Astrocyte of the cerebellum (primary cell): ENCODE measurements at regions not wholly inside any gene's neighbourhood (a gene's known extent, or its start where the extent isn't known, plus 50 kb on each side); places are given as distances from the start of the nearest gene placed in this dataset.

Experiments used
- DNase-seq: peaks from one replicate; pipeline ENCODE4 v3.0.0-alpha.2; 2011; ENCODE audit warnings: low read depth
- H3K4me3 ChIP-seq: 2 replicates; pipeline ENCODE4 v1.5.1; 2011; ENCODE audit warnings: mild to moderate bottlenecking, low read depth, low read length, moderate library complexity
- in situ Hi-C: cut with HindIII; loops from 2 replicates; pipeline ENCODE4 v1.10.0; 2017; ENCODE audit warnings: low sequenced_read_pairs
- TF ChIP-seq, protein P1 (sequence below): IDR thresholded peaks from 2 replicates; pipeline ENCODE4 v1.5.1; 2012; ENCODE audit warnings: low read length, low read depth, moderate library complexity, mild to moderate bottlenecking; ENCODE audit errors: missing control alignments

GRCh38 chr18:76667603-76668002, 154.8 kb upstream of the ZNF236 start:
- no peak overlapping the region for H3K4me3 ChIP-seq
- in situ Hi-C loops = no loop called here
- TF ChIP-seq, protein P1, sequence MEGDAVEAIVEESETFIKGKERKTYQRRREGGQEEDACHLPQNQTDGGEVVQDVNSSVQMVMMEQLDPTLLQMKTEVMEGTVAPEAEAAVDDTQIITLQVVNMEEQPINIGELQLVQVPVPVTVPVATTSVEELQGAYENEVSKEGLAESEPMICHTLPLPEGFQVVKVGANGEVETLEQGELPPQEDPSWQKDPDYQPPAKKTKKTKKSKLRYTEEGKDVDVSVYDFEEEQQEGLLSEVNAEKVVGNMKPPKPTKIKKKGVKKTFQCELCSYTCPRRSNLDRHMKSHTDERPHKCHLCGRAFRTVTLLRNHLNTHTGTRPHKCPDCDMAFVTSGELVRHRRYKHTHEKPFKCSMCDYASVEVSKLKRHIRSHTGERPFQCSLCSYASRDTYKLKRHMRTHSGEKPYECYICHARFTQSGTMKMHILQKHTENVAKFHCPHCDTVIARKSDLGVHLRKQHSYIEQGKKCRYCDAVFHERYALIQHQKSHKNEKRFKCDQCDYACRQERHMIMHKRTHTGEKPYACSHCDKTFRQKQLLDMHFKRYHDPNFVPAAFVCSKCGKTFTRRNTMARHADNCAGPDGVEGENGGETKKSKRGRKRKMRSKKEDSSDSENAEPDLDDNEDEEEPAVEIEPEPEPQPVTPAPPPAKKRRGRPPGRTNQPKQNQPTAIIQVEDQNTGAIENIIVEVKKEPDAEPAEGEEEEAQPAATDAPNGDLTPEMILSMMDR = no peak
- DNase-seq = no peak

- in situ Hi-C loops = no loop called here
- H3K4me3 ChIP-seq = no peak overlapping the region
- no peak for DNase-seq
- TF ChIP-seq, protein P1 = no peak
Measured at GRCh38 chr18:76662626-76663025, 159.7 kb upstream of the ZNF236 start.

GRCh38 chr18:76660571-76661192, 161.7 kb upstream of the ZNF236 start:
- no peak for DNase-seq
- in situ Hi-C loops = no loop called here
- no peak overlapping the region for H3K4me3 ChIP-seq
- TF ChIP-seq, protein P1 = no peak

DNA sequence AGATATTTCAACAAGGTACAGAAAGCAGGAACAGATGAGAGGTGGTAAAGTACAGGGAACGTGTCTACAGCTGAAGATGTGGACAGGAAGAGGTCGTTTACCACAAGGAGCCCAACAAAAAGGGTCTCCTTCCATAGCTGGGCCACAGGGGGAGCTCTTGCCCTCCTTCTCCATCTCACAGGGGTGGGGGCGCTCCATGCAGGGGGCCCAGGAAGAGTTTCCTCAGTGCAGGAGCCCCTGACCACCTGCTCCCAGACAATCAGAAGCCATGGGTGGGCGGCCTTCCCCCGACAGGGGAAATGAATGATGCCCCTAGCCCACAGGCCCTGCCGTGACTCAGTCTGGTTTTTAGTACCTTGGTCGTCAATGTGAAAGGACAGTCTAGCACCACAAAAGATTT, 163.6 kb upstream of the ZNF516 start:
- in situ Hi-C loops = no loop called here
- no peak for DNase-seq
- H3K4me3 ChIP-seq = no peak overlapping the region
- TF ChIP-seq, protein P1 = peak; percentile 46

DNA sequence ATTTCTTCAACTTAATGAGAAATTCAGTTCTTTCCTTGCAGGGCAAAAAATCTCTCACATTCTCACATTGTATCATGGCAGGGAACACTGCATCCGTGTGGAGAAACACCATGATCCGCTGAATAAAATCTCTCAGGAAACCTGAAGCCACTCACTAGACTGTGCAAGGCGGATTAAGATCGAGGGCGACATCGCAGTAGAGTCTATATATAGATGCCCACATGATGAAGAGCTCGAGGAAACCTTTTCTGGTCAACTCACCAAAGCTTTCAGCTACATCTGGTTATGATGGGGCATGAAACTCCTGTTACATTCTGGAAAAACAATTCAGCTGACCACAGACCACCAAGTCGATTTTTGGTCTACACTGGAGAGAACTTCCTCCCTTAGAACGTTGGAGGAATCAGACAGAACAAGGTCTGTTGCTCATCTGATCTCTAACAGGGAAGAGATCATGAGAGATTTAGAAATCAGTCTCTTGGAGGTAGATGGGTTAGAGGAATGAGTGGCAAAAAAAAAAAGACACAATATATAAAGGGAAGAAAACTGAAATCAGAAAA, 162.9 kb upstream of the ZNF516 start:
- DNase-seq = no peak
- TF ChIP-seq, protein P1 = no peak
- no peak overlapping the region for H3K4me3 ChIP-seq
- in situ Hi-C loops = no loop called here

DNA sequence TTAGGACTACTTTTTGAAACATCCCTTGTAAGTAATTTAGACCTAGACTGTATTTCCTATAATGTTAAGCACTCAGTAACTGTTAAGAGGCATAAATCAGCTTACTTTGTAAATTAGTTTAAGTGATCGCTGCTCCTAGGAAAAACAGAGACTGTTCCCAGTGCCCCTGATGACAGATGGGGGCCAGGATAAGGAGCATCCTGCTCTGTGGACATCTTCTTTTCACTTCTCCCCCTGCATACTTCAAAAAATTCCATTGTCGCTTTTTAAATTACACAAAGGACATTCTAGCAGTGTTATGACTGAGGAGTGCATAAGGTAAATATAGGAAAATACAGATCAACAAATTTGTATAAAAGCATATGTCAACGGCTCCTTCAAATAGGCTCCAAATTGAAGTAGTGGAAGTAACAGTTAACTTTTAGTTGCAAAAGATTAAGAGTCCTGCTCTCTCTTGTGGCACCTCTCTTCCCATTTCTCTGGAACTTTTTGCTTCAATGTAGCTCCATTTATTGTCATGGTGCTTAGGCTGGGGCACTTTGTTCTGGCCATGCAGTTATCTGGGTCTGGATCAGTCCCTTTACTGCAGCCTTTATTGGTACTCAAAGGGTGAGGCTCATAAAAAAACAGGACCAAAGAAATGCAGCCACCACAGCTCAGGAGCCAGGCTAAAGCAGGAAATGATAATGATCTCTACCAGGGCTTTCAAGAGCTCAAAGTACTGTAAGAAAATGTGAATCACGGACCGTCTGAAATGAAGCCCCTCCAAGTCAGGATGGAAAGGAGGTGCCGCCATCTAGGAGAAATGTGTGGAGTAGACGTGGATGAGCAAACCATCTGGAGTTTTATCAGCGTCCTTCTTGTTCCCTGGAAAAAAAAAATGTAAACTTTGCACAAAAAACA, 162.1 kb upstream of the ZNF516 start:
- no peak for DNase-seq
- TF ChIP-seq, protein P1 = no peak
- in situ Hi-C loops = no loop called here
- H3K4me3 ChIP-seq = no peak overlapping the region
